Heart left ventricle (tissue), 13 donors: ENCODE measurements at regions not wholly inside any gene's neighbourhood (a gene's known extent, or its start where the extent isn't known, plus 50 kb on each side); places are given as distances from the start of the nearest gene placed in this dataset.

ENCODE experiments used
- POLR2A ChIP-seq, 2 donors: fragments of 450-650 bp; IDR thresholded peaks; one replicate each; pipeline ENCODE4 v1.6.1; 2017; ENCODE audit warnings: antibody characterized with exemption in 2 of 2, mild to moderate bottlenecking in 2 of 2, moderate library complexity in 2 of 2
- TF ChIP-seq, protein P1 (sequence below), 12 donors: fragments of 200-600 bp; sonication (generic) in 4 of 12; IDR thresholded peaks; one replicate each; pipeline versions ENCODE4 v1.5.0 to v1.8.0; 2018 to 2022; ENCODE audit warnings: antibody characterized with exemption in 12 of 12, mild to moderate bottlenecking in 5 of 12
- donor health status: ischemic (EF 13 %, LVEDD 7.1; RV severe dilation, severe dysfunction).
- donor health status: DM: no; HTN: yes; CAD: no.
- donor health status: DM: no; HTN: no; CAD: no.
- donor health status: ischemic (EF 25% LVEDD 6.9; RV normal size, moderate dysfunction).
- donor health status: ischemic (EF 25% LVEDD 5.7; RV mildly dilated, moderate dysfunction).
- donor health status: ischemic (EF 35%, LVEDD 5.7; RV mildly dilated, moderate dysfunction).
- donor health status: nonischemic (EF 11% LVEDD 7.7; RV severe dilation, severe dysfunction).
- donor health status: DM: yes; HTN: yes; CAD: no.
- donor health status: PGD.
- donor health status: ischemic (EF 29% LVEDD 5.4; RV normal size, mild dysfunction).
- donor health status: nonischemic (EF 23%, LVEDD 6.1; RV moderate dilation, normal function).

DNA sequence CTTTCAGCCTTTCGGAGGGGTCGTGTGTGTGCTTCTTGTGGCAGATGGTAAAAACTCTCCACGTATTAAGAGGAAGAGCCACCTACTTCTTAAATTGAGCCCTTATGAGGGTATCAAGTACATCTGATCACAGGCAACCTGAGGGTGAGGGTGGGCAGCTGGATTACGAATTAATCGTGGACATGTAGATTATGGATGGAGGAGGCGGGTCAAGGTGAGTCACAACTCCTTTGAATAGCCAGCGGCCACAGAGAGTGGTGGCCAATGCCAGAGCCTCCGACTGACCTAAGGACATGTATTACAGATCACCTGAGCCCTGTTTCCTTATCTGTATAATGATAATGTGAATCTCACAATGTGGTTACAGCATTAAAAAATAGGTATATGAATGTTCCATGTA lies 1083.9 kb downstream of the SORCS3 start:
- TF ChIP-seq, protein P1, sequence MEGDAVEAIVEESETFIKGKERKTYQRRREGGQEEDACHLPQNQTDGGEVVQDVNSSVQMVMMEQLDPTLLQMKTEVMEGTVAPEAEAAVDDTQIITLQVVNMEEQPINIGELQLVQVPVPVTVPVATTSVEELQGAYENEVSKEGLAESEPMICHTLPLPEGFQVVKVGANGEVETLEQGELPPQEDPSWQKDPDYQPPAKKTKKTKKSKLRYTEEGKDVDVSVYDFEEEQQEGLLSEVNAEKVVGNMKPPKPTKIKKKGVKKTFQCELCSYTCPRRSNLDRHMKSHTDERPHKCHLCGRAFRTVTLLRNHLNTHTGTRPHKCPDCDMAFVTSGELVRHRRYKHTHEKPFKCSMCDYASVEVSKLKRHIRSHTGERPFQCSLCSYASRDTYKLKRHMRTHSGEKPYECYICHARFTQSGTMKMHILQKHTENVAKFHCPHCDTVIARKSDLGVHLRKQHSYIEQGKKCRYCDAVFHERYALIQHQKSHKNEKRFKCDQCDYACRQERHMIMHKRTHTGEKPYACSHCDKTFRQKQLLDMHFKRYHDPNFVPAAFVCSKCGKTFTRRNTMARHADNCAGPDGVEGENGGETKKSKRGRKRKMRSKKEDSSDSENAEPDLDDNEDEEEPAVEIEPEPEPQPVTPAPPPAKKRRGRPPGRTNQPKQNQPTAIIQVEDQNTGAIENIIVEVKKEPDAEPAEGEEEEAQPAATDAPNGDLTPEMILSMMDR (IDR thresholded peaks at IDR 0.05) = no peak
- TF ChIP-seq POLR2A (IDR thresholded peaks at IDR 0.05) = no peak
